Activated naive CD4-positive, alpha-beta T cell treated with anti-CD3 and anti-CD28 coated beads for 36 hours (primary cell): ENCODE measurements at regions not wholly inside any gene's neighbourhood (a gene's known extent, or its start where the extent isn't known, plus 50 kb on each side); places are given as distances from the start of the nearest gene placed in this dataset.

ENCODE experiments used
- CTCF ChIA-PET: fragments of 350-600 bp; sonication (Branson Sonifier 250); formaldehyde crosslinking; loops from one replicate; lab custom pipeline; 2021; ENCODE audit warnings: antibody characterized with exemption; lab: Charles Lee
- DNase-seq: peaks from one replicate; pipeline ENCODE4 v3.0.0-alpha.2; 2020
- H3K27ac Mint-ChIP-seq: one replicate; pipeline ENCODE4 v1.8.0; 2021; ENCODE audit warnings: mild to moderate bottlenecking, mixed read lengths
- H3K27me3 Mint-ChIP-seq: one replicate; pipeline ENCODE4 v1.8.0; 2021; ENCODE audit warnings: low read depth, mixed read lengths
- H3K36me3 Mint-ChIP-seq: one replicate; pipeline ENCODE4 v1.8.0; 2021; ENCODE audit warnings: low read depth, mixed read lengths
- H3K4me1 Mint-ChIP-seq: one replicate; pipeline ENCODE4 v1.8.0; 2021; ENCODE audit warnings: low read depth, mixed read lengths
- H3K4me3 Mint-ChIP-seq: one replicate; pipeline ENCODE4 v1.8.0; 2021; ENCODE audit warnings: mild to moderate bottlenecking, moderate library complexity, mixed read lengths
- H3K9me3 Mint-ChIP-seq: one replicate; pipeline ENCODE4 v1.8.0; 2021; ENCODE audit warnings: mixed read lengths
- intact Hi-C: fragments of 100-400 bp; cut with micrococcal nuclease; formaldehyde crosslinking; loops from one replicate; pipeline ENCODE4 v1.15.1; 2023

- Mint-ChIP-seq H3K36me3 (no peaks in the 10 kb centered on the region), H3K4me1 (no peaks in the 10 kb centered on the region), H3K27ac (no peak overlapping the region), H3K9me3 (no peaks in the 10 kb centered on the region), H3K27me3 (no peaks in the 10 kb centered on the region), H3K4me3 (no peak overlapping the region)
- CTCF ChIA-PET, result interaction anchor here (0.6 to 1.1 kb wide), 2 partner anchors 45 to 1750 kb away, joined by 3 read pairs; no protein-coding TSS in a partner anchor
- intact Hi-C loops, result no loop called here
- no peak for DNase-seq
Measured at GRCh38 chr5:155895484-155895883, 431.5 kb upstream of the SGCD start.

GRCh38 chr5:155897761-155898160 lies 429.2 kb upstream of the SGCD start:
- H3K9me3 Mint-ChIP-seq, result no peaks in the 10 kb centered on the region
- no peak overlapping the region for H3K27ac Mint-ChIP-seq
- DNase-seq, result no peak
- no peaks in the 10 kb centered on the region for H3K27me3 Mint-ChIP-seq
- CTCF ChIA-PET, result no interaction called here
- H3K4me1 Mint-ChIP-seq, result no peaks in the 10 kb centered on the region
- no peaks in the 10 kb centered on the region for H3K36me3 Mint-ChIP-seq
- intact Hi-C loops, result no loop called here
- H3K4me3 Mint-ChIP-seq, result no peak overlapping the region

- no peak overlapping the region for H3K27ac Mint-ChIP-seq
- no peak overlapping the region for H3K4me3 Mint-ChIP-seq
- H3K36me3 Mint-ChIP-seq, result no peaks in the 10 kb centered on the region
- no peak for DNase-seq
- intact Hi-C loops, result no loop called here
- CTCF ChIA-PET, result no interaction called here
- H3K4me1 Mint-ChIP-seq, result no peaks in the 10 kb centered on the region
- H3K9me3 Mint-ChIP-seq, result no peaks in the 10 kb centered on the region
- H3K27me3 Mint-ChIP-seq, result no peaks in the 10 kb centered on the region
Measured at GRCh38 chr5:155898284-155898683, 428.7 kb upstream of the SGCD start.

GRCh38 chr5:155903791-155904190 lies 423.2 kb upstream of the SGCD start:
- H3K9me3 Mint-ChIP-seq, result no peaks in the 10 kb centered on the region
- no peaks in the 10 kb centered on the region for H3K27me3 Mint-ChIP-seq
- H3K4me1 Mint-ChIP-seq, result no peaks in the 10 kb centered on the region
- DNase-seq, result no peak
- no peak overlapping the region for H3K27ac Mint-ChIP-seq
- no peak overlapping the region for H3K4me3 Mint-ChIP-seq
- CTCF ChIA-PET, result no interaction called here
- no peaks in the 10 kb centered on the region for H3K36me3 Mint-ChIP-seq
- intact Hi-C loops, result no loop called here

- Mint-ChIP-seq H3K36me3 (no peaks in the 10 kb centered on the region), H3K27ac (no peak overlapping the region), H3K9me3 (no peaks in the 10 kb centered on the region), H3K4me1 (no peaks in the 10 kb centered on the region), H3K4me3 (no peak overlapping the region), H3K27me3 (no peaks in the 10 kb centered on the region)
- intact Hi-C loops, result no loop called here
- no peak for DNase-seq
- CTCF ChIA-PET, result no interaction called here
Measured at GRCh38 chr5:155905364-155905763, 421.6 kb upstream of the SGCD start.

GRCh38 chr5:155906046-155906445 lies 420.9 kb upstream of the SGCD start:
- intact Hi-C loops, result no loop called here
- no peaks in the 10 kb centered on the region for H3K36me3 Mint-ChIP-seq
- H3K27me3 Mint-ChIP-seq, result no peaks in the 10 kb centered on the region
- no peak overlapping the region for H3K4me3 Mint-ChIP-seq
- DNase-seq, result no peak
- H3K4me1 Mint-ChIP-seq, result no peaks in the 10 kb centered on the region
- H3K27ac Mint-ChIP-seq, result no peak overlapping the region
- no peaks in the 10 kb centered on the region for H3K9me3 Mint-ChIP-seq
- CTCF ChIA-PET, result no interaction called here

GRCh38 chr5:155908543-155908942 lies 418.4 kb upstream of the SGCD start:
- DNase-seq, result no peak
- no peaks in the 10 kb centered on the region for H3K9me3 Mint-ChIP-seq
- H3K27ac Mint-ChIP-seq, result no peak overlapping the region
- peaks cover 8% of the 10 kb centered on the region for H3K27me3 Mint-ChIP-seq
- H3K36me3 Mint-ChIP-seq, result no peaks in the 10 kb centered on the region
- H3K4me3 Mint-ChIP-seq, result no peak overlapping the region
- H3K4me1 Mint-ChIP-seq, result no peaks in the 10 kb centered on the region
- CTCF ChIA-PET, result no interaction called here
- intact Hi-C loops, result no loop called here

- CTCF ChIA-PET, result no interaction called here
- H3K4me1 Mint-ChIP-seq, result no peaks in the 10 kb centered on the region
- no peaks in the 10 kb centered on the region for H3K9me3 Mint-ChIP-seq
Measured at GRCh38 chr5:155912291-155912690, 414.7 kb upstream of the SGCD start.

GRCh38 chr5:155914766-155915165 lies 412.2 kb upstream of the SGCD start:
- peaks cover 8% of the 10 kb centered on the region for H3K27me3 Mint-ChIP-seq
- intact Hi-C loops, result no loop called here
- H3K36me3 Mint-ChIP-seq, result no peaks in the 10 kb centered on the region
- H3K9me3 Mint-ChIP-seq, result no peaks in the 10 kb centered on the region
- CTCF ChIA-PET, result no interaction called here
- H3K4me3 Mint-ChIP-seq, result no peak overlapping the region
- no peak for DNase-seq
- no peak overlapping the region for H3K27ac Mint-ChIP-seq
- H3K4me1 Mint-ChIP-seq, result no peaks in the 10 kb centered on the region

More at GRCh38 chr5:155912291-155912690, 414.7 kb upstream of the SGCD start:
- peaks cover 8% of the 10 kb centered on the region for H3K27me3 Mint-ChIP-seq
- DNase-seq, result no peak
- H3K27ac Mint-ChIP-seq, result no peak overlapping the region
- H3K36me3 Mint-ChIP-seq, result no peaks in the 10 kb centered on the region
- no peak overlapping the region for H3K4me3 Mint-ChIP-seq
- intact Hi-C loops, result no loop called here

GRCh38 chr5:155915601-155916000 lies 411.4 kb upstream of the SGCD start:
- intact Hi-C loops, result no loop called here
- Mint-ChIP-seq H3K27ac (no peak overlapping the region), H3K4me1 (no peaks in the 10 kb centered on the region), H3K9me3 (no peaks in the 10 kb centered on the region), H3K36me3 (no peaks in the 10 kb centered on the region), H3K27me3 (peaks cover 12% of the 10 kb centered on the region), H3K4me3 (no peak overlapping the region)
- CTCF ChIA-PET, result no interaction called here
- no peak for DNase-seq

- H3K4me3 Mint-ChIP-seq, result no peak overlapping the region
- intact Hi-C loops, result no loop called here
- no peaks in the 10 kb centered on the region for H3K9me3 Mint-ChIP-seq
- no peaks in the 10 kb centered on the region for H3K36me3 Mint-ChIP-seq
- CTCF ChIA-PET, result no interaction called here
- no peak for DNase-seq
- H3K27ac Mint-ChIP-seq, result no peak overlapping the region
- H3K4me1 Mint-ChIP-seq, result no peaks in the 10 kb centered on the region
- H3K27me3 Mint-ChIP-seq, result peaks cover 15% of the 10 kb centered on the region
Measured at GRCh38 chr5:155919126-155919525, 407.8 kb upstream of the SGCD start.

GRCh38 chr5:155919725-155920124 lies 407.2 kb upstream of the SGCD start:
- DNase-seq, result no peak
- CTCF ChIA-PET, result no interaction called here
- Mint-ChIP-seq H3K4me3 (no peak overlapping the region), H3K9me3 (no peaks in the 10 kb centered on the region), H3K4me1 (no peaks in the 10 kb centered on the region), H3K27ac (no peak overlapping the region), H3K27me3 (peaks cover 15% of the 10 kb centered on the region), H3K36me3 (no peaks in the 10 kb centered on the region)
- intact Hi-C loops, result no loop called here

GRCh38 chr5:155921621-155922020 lies 405.3 kb upstream of the SGCD start:
- CTCF ChIA-PET, result no interaction called here
- Mint-ChIP-seq H3K27me3 (peaks cover 15% of the 10 kb centered on the region), H3K9me3 (no peaks in the 10 kb centered on the region), H3K4me3 (no peak overlapping the region), H3K27ac (no peak overlapping the region), H3K4me1 (no peaks in the 10 kb centered on the region), H3K36me3 (no peaks in the 10 kb centered on the region)
- intact Hi-C loops, result no loop called here
- DNase-seq, result no peak

- Mint-ChIP-seq H3K27me3 (peaks cover 15% of the 10 kb centered on the region), H3K36me3 (no peaks in the 10 kb centered on the region), H3K27ac (no peak overlapping the region), H3K9me3 (no peaks in the 10 kb centered on the region), H3K4me1 (no peaks in the 10 kb centered on the region), H3K4me3 (no peak overlapping the region)
- intact Hi-C loops, result no loop called here
- DNase-seq, result no peak
- CTCF ChIA-PET, result no interaction called here
Measured at GRCh38 chr5:155923784-155924183, 403.2 kb upstream of the SGCD start.
